MM.1S (cell line): ENCODE measurements at regions not wholly inside any gene's neighbourhood (a gene's known extent, or its start where the extent isn't known, plus 50 kb on each side); places are given as distances from the start of the nearest gene placed in this dataset.

Source experiments
- DNase-seq: peaks from one replicate; pipeline ENCODE4 v3.0.0-alpha.2; 2015
- H2AFZ ChIP-seq: fragments of 300-600 bp; sonication (generic); 2 replicates; pipeline ENCODE4 v1.6.0; 2016; ENCODE audit warnings: antibody characterized with exemption, low read length
- H3F3A ChIP-seq: fragments of 300-600 bp; sonication (generic); 2 replicates; pipeline ENCODE4 v1.6.1; 2016; ENCODE audit warnings: mild to moderate bottlenecking, antibody characterized with exemption, low read length, moderate library complexity, mixed read lengths; ENCODE audit not compliant: insufficient read depth
- H3K27ac ChIP-seq: fragments of 300-600 bp; sonication (generic); 2 replicates; pipeline ENCODE4 v1.5.1; 2016; ENCODE audit warnings: mild to moderate bottlenecking, low read length
- H3K27me3 ChIP-seq: fragments of 300-600 bp; sonication (generic); replicated peaks from 2 replicates; pipeline ENCODE4 v1.6.0; 2016; ENCODE audit warnings: low read length; ENCODE audit not compliant: insufficient read depth
- H3K36me3 ChIP-seq: fragments of 300-600 bp; sonication (generic); replicated peaks from 2 replicates; pipeline ENCODE4 v1.6.1; 2016; ENCODE audit warnings: mild to moderate bottlenecking, low read length, mixed read lengths; ENCODE audit not compliant: insufficient read depth
- H3K4me1 ChIP-seq: fragments of 300-600 bp; sonication (generic); 2 replicates; pipeline ENCODE4 v1.6.1; 2016; ENCODE audit warnings: low read length, mixed read lengths
- H3K4me2 ChIP-seq: fragments of 300-600 bp; sonication (generic); 2 replicates; pipeline ENCODE4 v1.6.0; 2016; ENCODE audit warnings: low read depth, low read length
- H3K4me3 ChIP-seq: fragments of 300-600 bp; sonication (generic); 2 replicates; pipeline ENCODE4 v1.5.1; 2016; ENCODE audit warnings: low read length, mixed read lengths
- H3K79me2 ChIP-seq: fragments of 300-600 bp; sonication (generic); 2 replicates; pipeline ENCODE4 v1.6.1; 2016; ENCODE audit warnings: mixed run types, low read length, mixed read lengths
- H3K9ac ChIP-seq: fragments of 300-600 bp; sonication (generic); 2 replicates; pipeline ENCODE4 v1.6.1; 2016; ENCODE audit warnings: low read length, mixed read lengths
- H3K9me2 ChIP-seq: fragments of 300-600 bp; sonication (generic); replicated peaks from 2 replicates; pipeline ENCODE4 v1.6.1; 2016; ENCODE audit warnings: mild to moderate bottlenecking, low read length, mixed read lengths; ENCODE audit not compliant: insufficient read depth
- H3K9me3 ChIP-seq: fragments of 300-600 bp; sonication (generic); replicated peaks from 2 replicates; pipeline ENCODE4 v1.6.1; 2016; ENCODE audit warnings: mild to moderate bottlenecking, low read length, mixed read lengths; ENCODE audit not compliant: insufficient read depth
- H4K20me1 ChIP-seq: fragments of 300-600 bp; sonication (generic); 2 replicates; pipeline ENCODE4 v1.6.1; 2016; ENCODE audit warnings: mild to moderate bottlenecking, low read length, moderate library complexity, mixed read lengths; ENCODE audit not compliant: insufficient read depth
- EZH2 ChIP-seq: fragments of 300-600 bp; sonication (generic); optimal IDR thresholded peaks from 2 replicates; pipeline ENCODE3; 2017; ENCODE audit warnings: low read depth, mild to moderate bottlenecking, antibody characterized with exemption, low read length, mixed read lengths
- EZH2phosphoT487 ChIP-seq: fragments of 300-600 bp; sonication (generic); IDR thresholded peaks from 2 replicates; pipeline ENCODE4 v1.6.1; 2018; ENCODE audit warnings: antibody characterized with exemption, low read length
- TF ChIP-seq, protein P1 (sequence below): fragments of 300-600 bp; sonication (generic); IDR thresholded peaks from 2 replicates; pipeline ENCODE4 v1.5.1; 2016; ENCODE audit warnings: antibody characterized with exemption, low read length, mixed read lengths

DNA sequence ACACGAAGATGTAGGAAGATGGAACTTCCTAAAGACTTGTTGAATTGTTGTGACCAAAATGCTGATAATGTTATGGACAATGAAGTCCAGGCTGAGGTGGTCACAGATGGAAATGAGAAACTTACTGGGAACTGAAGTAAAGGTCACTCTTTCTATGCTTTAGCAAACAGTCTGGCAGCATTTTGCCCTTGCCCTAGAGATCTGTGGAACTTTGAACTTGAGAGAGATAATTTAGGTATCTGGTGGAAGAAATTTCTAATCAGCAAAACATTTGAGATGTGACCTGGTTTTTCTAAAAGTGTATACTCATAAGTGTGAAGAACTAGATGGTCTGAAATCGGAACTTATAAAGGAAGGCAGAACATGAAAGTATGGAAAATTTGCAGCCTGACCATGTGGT is 1785.9 kb downstream of the PCDH7 start:
- DNase-seq = no peak
- Histone ChIP-seq H3K79me2 (no peaks in the 10 kb centered on the region), H3F3A (no peaks in the 10 kb centered on the region), H3K27ac (no peak overlapping the region), H3K4me1 (no peaks in the 10 kb centered on the region), H3K9me3 (no peaks in the 10 kb centered on the region), H3K27me3 (no peaks in the 10 kb centered on the region), H3K9me2 (no peaks in the 10 kb centered on the region), H3K36me3 (no peaks in the 10 kb centered on the region), H3K9ac (no peak overlapping the region), H3K4me3 (no peak overlapping the region), H3K4me2 (no peak overlapping the region), H4K20me1 (no peaks in the 10 kb centered on the region), H2AFZ (no peak overlapping the region)
- no peak for TF ChIP-seq EZH2
- no peak for TF ChIP-seq EZH2phosphoT487
- TF ChIP-seq, protein P1, sequence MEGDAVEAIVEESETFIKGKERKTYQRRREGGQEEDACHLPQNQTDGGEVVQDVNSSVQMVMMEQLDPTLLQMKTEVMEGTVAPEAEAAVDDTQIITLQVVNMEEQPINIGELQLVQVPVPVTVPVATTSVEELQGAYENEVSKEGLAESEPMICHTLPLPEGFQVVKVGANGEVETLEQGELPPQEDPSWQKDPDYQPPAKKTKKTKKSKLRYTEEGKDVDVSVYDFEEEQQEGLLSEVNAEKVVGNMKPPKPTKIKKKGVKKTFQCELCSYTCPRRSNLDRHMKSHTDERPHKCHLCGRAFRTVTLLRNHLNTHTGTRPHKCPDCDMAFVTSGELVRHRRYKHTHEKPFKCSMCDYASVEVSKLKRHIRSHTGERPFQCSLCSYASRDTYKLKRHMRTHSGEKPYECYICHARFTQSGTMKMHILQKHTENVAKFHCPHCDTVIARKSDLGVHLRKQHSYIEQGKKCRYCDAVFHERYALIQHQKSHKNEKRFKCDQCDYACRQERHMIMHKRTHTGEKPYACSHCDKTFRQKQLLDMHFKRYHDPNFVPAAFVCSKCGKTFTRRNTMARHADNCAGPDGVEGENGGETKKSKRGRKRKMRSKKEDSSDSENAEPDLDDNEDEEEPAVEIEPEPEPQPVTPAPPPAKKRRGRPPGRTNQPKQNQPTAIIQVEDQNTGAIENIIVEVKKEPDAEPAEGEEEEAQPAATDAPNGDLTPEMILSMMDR = no peak

DNA sequence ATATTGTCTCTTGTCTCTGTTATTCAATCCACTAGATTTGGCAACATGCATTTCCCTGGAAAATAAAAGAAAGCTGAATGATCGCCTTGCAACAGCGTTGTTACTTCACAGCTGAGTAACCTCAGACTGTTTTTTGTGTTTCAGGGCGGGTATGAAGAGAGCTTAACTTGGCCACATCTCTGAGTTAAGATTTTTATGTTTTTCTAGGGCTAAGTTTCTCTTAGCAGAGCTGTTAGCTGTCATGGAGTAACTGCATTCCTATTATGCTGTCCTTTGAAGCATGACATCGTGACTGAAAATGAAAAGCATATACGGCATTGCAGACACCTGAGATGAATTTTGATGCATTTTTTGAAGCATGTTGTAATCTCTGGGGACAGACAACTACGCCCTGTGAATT is 1798.9 kb downstream of the PCDH7 start:
- no peaks in the 10 kb centered on the region for H3F3A ChIP-seq
- H3K4me3 ChIP-seq = no peak overlapping the region
- H3K9ac ChIP-seq = no peak overlapping the region
- no peaks in the 10 kb centered on the region for H4K20me1 ChIP-seq
- H3K27ac ChIP-seq = no peak overlapping the region
- no peaks in the 10 kb centered on the region for H3K9me3 ChIP-seq
- H3K4me1 ChIP-seq = no peaks in the 10 kb centered on the region
- no peaks in the 10 kb centered on the region for H3K27me3 ChIP-seq
- H3K4me2 ChIP-seq = no peak overlapping the region
- no peak for DNase-seq
- H3K9me2 ChIP-seq = no peaks in the 10 kb centered on the region
- TF ChIP-seq EZH2 = no peak
- no peak for TF ChIP-seq EZH2phosphoT487
- TF ChIP-seq, protein P1 = no peak
- no peaks in the 10 kb centered on the region for H3K79me2 ChIP-seq
- no peak overlapping the region for H2AFZ ChIP-seq
- H3K36me3 ChIP-seq = no peaks in the 10 kb centered on the region

DNA sequence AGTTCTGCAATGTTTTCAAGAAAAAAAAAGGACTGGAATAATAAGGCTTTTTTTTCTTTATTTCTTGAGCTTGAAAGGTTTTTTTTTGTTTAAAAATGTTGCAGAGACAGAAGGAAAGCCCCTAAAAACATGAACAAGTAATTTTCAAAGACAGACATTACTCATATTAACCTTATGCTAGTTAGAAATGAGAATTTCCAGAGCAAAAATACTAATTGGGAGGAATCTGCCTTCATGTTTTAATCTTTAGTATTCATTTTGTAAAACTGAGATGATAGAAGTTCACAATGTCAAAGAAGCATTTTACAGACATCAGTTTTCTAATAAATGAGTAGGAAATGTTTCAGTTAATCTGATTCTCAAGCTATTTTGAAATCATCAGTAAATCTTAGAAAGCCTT is 1805.3 kb downstream of the PCDH7 start:
- TF ChIP-seq EZH2phosphoT487 (no peak), EZH2 (no peak)
- TF ChIP-seq, protein P1 = no peak
- H2AFZ ChIP-seq = no peak overlapping the region

DNA sequence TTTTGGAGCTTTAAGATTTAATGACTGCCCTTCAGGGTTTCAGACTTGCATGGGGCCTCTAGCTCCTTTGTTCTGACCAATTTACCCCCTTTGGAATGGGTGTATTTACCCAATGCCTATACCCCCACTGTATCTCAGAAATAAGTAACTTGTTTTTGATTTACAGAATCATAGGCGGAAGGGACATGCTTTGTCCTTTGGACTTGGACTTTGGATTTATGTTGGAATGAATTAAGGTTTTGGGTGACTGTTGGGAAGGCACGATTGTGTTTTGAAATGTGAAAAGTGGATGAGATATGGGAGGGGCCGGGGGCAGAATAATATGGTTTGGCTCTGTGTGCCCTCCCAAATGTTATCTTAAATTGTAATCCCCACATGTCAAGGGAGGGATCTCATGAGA is 1824.7 kb downstream of the PCDH7 start:
- H3K36me3 ChIP-seq = no peaks in the 10 kb centered on the region
- H3K9me2 ChIP-seq = no peaks in the 10 kb centered on the region
- no peak overlapping the region for H2AFZ ChIP-seq
- no peaks in the 10 kb centered on the region for H3K79me2 ChIP-seq
- H3K9ac ChIP-seq = no peak overlapping the region
- H3K27ac ChIP-seq = no peak overlapping the region
- TF ChIP-seq, protein P1 = no peak
- TF ChIP-seq EZH2phosphoT487 (no peak), EZH2 (no peak)
- H3K9me3 ChIP-seq = no peaks in the 10 kb centered on the region
- no peak overlapping the region for H3K4me2 ChIP-seq
- DNase-seq = no peak
- H3K4me3 ChIP-seq = no peak overlapping the region
- H3K4me1 ChIP-seq = no peaks in the 10 kb centered on the region
- H3K27me3 ChIP-seq = no peaks in the 10 kb centered on the region
- no peaks in the 10 kb centered on the region for H3F3A ChIP-seq
- H4K20me1 ChIP-seq = no peaks in the 10 kb centered on the region

More for the DNA sequence above, 1805.3 kb downstream of the PCDH7 start:
- Histone ChIP-seq H3K9ac (no peak overlapping the region), H3K4me2 (no peak overlapping the region), H3K79me2 (no peaks in the 10 kb centered on the region), H3K9me3 (no peaks in the 10 kb centered on the region), H3K4me3 (no peak overlapping the region), H3K4me1 (no peaks in the 10 kb centered on the region), H3K27ac (no peak overlapping the region), H3F3A (no peaks in the 10 kb centered on the region), H3K9me2 (no peaks in the 10 kb centered on the region), H3K27me3 (no peaks in the 10 kb centered on the region), H4K20me1 (no peaks in the 10 kb centered on the region), H3K36me3 (no peaks in the 10 kb centered on the region)
- DNase-seq = no peak
